IPS DF 6.9 (cell line): ENCODE measurements at regions not wholly inside any gene's neighbourhood (a gene's known extent, or its start where the extent isn't known, plus 50 kb on each side); places are given as distances from the start of the nearest gene placed in this dataset.

Experiments used
- DNase-seq: peaks from one replicate; pipeline ENCODE4 v3.0.0-alpha.2; 2013; ENCODE audit warnings: low read depth, low spot score
- H3K27ac ChIP-seq: one replicate; pipeline ENCODE4 v1.5.1; 2013; ENCODE audit warnings: low read length, control low read depth
- H3K27me3 ChIP-seq: 2 replicates; pipeline ENCODE4 v1.6.1; 2013; ENCODE audit warnings: mild to moderate bottlenecking, low read length; ENCODE audit not compliant: control insufficient read depth, insufficient read depth
- H3K36me3 ChIP-seq: 2 replicates; pipeline ENCODE4 v1.6.1; 2013; ENCODE audit warnings: low read length; ENCODE audit not compliant: control insufficient read depth, insufficient read depth
- H3K4me1 ChIP-seq: 2 replicates; pipeline ENCODE4 v1.6.1; 2013; ENCODE audit warnings: low read length; ENCODE audit not compliant: control insufficient read depth, insufficient read depth
- H3K4me3 ChIP-seq: 2 replicates; pipeline ENCODE4 v1.5.1; 2013; ENCODE audit warnings: mild to moderate bottlenecking, low read length
- H3K9me3 ChIP-seq: 2 replicates; pipeline ENCODE4 v1.6.1; 2013; ENCODE audit warnings: low read length, inconsistent platforms; ENCODE audit not compliant: control insufficient read depth, insufficient read depth
- WGBS: extraction: QIAGEN DNeasy Blood & Tissue Kit; methylation state at CpG from one replicate; pipeline ENCODE4 v1.1.7; 2013; ENCODE audit warnings: mixed read lengths, missing lambda C conversion rate; ENCODE audit not compliant: insufficient read length, insufficient coverage; 5-methylcytosine and 5-hydroxymethylcytosine counted together

DNA sequence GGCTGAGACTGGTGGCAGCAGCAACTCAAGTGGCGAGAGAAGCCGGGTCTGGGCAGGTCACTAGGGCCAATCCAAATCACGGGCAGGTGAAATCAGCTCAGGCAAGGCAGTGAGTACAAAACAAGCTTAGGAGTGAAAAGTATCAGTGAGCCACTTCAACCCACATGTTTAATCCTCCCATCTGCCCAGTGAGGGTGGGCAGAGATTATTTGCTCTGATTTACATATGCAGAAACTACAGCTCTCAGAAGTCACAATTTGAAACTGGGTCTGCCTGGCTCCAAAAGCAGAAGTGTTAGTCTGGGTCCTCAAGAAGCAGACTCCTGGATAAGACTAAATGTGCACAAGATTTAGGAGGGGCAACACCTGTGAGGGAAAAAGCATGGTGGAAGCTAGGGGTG is 173.7 kb upstream of the LRFN2 start:
- H3K27me3 ChIP-seq = no peaks in the 10 kb centered on the region
- DNase-seq = no peak
- no peaks in the 10 kb centered on the region for H3K36me3 ChIP-seq
- no peak overlapping the region for H3K4me3 ChIP-seq
- H3K9me3 ChIP-seq = no peaks in the 10 kb centered on the region
- no peaks in the 10 kb centered on the region for H3K4me1 ChIP-seq
- H3K27ac ChIP-seq = no peak overlapping the region
- WGBS = no CpG with 5 or more reads among the region's 3 CpGs

GRCh38 chr6:40759838-40760237 is 172.7 kb upstream of the LRFN2 start:
- DNase-seq = no peak
- H3K4me3 ChIP-seq = no peak overlapping the region
- no peaks in the 10 kb centered on the region for H3K4me1 ChIP-seq
- no peaks in the 10 kb centered on the region for H3K27me3 ChIP-seq
- no peaks in the 10 kb centered on the region for H3K9me3 ChIP-seq
- no CpG with 5 or more reads among the region's 5 CpGs for WGBS
- H3K36me3 ChIP-seq = no peaks in the 10 kb centered on the region
- H3K27ac ChIP-seq = no peak overlapping the region

DNA sequence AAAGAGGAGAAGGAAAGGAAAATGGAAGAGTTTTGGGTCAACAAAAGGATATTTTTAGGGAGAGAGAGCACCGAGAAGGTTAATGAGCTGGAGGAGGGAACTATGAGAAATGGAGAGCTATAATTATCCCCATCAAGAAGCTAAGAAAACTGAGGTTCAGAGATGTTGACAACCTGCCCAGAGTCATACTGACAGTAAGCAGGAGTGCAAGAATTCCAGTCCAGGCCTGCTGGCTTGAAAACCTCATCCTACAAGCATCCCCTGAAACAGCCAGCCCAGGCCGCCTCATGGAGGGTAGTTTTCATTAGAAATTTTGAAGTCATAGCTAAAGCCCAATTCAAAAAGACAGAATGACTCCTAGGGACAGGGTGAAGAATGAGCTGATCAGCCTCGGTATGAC is 172.1 kb upstream of the LRFN2 start:
- no peaks in the 10 kb centered on the region for H3K27me3 ChIP-seq
- H3K9me3 ChIP-seq = no peaks in the 10 kb centered on the region
- H3K4me1 ChIP-seq = 0 out of 2 replicates have a peak, but pooled peaks cover 2% of the 10 kb centered on the region
- no peak overlapping the region for H3K27ac ChIP-seq
- H3K36me3 ChIP-seq = no peaks in the 10 kb centered on the region
- DNase-seq = no peak
- whole genome bisulfite sequencing = no CpG with 5 or more reads among the region's 3 CpGs
- no peak overlapping the region for H3K4me3 ChIP-seq

- DNase-seq = no peak
- no peaks in the 10 kb centered on the region for H3K36me3 ChIP-seq
- WGBS = no CpG with 5 or more reads among the region's 8 CpGs
- H3K4me1 ChIP-seq = 0 out of 2 replicates have a peak, but pooled peaks cover 2% of the 10 kb centered on the region
- H3K9me3 ChIP-seq = no peaks in the 10 kb centered on the region
- H3K27ac ChIP-seq = no peak overlapping the region
- no peaks in the 10 kb centered on the region for H3K27me3 ChIP-seq
- H3K4me3 ChIP-seq = no peak overlapping the region
Measured at GRCh38 chr6:40755749-40756452, 168.7 kb upstream of the LRFN2 start.

- 0 out of 2 replicates have a peak, but pooled peaks cover 2% of the 10 kb centered on the region for H3K4me1 ChIP-seq
- no CpG with 5 or more reads among the region's 20 CpGs for WGBS
Measured at GRCh38 chr6:40755046-40755681, 168.0 kb upstream of the LRFN2 start.

GRCh38 chr6:40754461-40755045 is 167.4 kb upstream of the LRFN2 start:
- Histone ChIP-seq H3K4me3 (no peak overlapping the region), H3K9me3 (no peaks in the 10 kb centered on the region), H3K36me3 (no peaks in the 10 kb centered on the region), H3K4me1 (0 out of 2 replicates have a peak, but pooled peaks cover 2% of the 10 kb centered on the region), H3K27me3 (no peaks in the 10 kb centered on the region), H3K27ac (no peak overlapping the region)
- no CpG with 5 or more reads among the region's 30 CpGs for WGBS
- no peak for DNase-seq

More at GRCh38 chr6:40755046-40755681, 168.0 kb upstream of the LRFN2 start:
- Histone ChIP-seq H3K27me3 (no peaks in the 10 kb centered on the region), H3K9me3 (no peaks in the 10 kb centered on the region), H3K4me3 (no peak overlapping the region), H3K27ac (no peak overlapping the region), H3K36me3 (no peaks in the 10 kb centered on the region)
- DNase-seq = no peak

GRCh38 chr6:40753675-40754448 is 166.7 kb upstream of the LRFN2 start:
- H3K27ac ChIP-seq = no peak overlapping the region
- no peak for DNase-seq
- no peak overlapping the region for H3K4me3 ChIP-seq
- no CpG with 5 or more reads among the region's 3 CpGs for WGBS
- no peaks in the 10 kb centered on the region for H3K36me3 ChIP-seq
- 0 out of 2 replicates have a peak, but pooled peaks cover 2% of the 10 kb centered on the region for H3K4me1 ChIP-seq
- no peaks in the 10 kb centered on the region for H3K9me3 ChIP-seq
- no peaks in the 10 kb centered on the region for H3K27me3 ChIP-seq

GRCh38 chr6:40753048-40753447 is 165.9 kb upstream of the LRFN2 start:
- Histone ChIP-seq H3K9me3 (no peaks in the 10 kb centered on the region), H3K36me3 (no peaks in the 10 kb centered on the region), H3K4me3 (no peak overlapping the region), H3K27ac (no peak overlapping the region), H3K27me3 (no peaks in the 10 kb centered on the region), H3K4me1 (0 out of 2 replicates have a peak, but pooled peaks cover 2% of the 10 kb centered on the region)
- DNase-seq = no peak
- WGBS = no CpG with 5 or more reads among the region's 3 CpGs

DNA sequence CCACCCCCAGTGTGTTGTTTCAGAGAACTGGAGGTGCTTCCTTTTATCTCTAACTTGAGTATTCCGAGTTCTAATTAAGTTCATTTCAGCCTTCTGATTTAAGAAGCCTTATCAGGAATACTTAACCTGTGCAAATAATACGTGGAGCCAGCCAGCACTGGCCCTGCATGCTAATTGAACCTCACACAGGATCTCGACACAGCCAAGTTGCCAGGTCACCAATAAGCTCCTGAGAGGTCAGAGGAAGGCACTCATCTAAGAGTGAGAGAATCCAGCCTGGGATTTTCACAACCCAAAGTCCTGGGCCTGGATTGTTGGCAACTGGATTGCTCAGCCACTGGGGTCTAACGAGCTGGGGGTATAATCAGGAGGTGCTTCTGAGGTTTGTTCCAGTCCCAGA is 157.7 kb upstream of the LRFN2 start:
- no peak overlapping the region for H3K27ac ChIP-seq
- no peaks in the 10 kb centered on the region for H3K9me3 ChIP-seq
- no peaks in the 10 kb centered on the region for H3K36me3 ChIP-seq
- no peaks in the 10 kb centered on the region for H3K27me3 ChIP-seq
- H3K4me3 ChIP-seq = no peak overlapping the region
- WGBS = no CpG with 5 or more reads among the region's 4 CpGs
- peaks cover 1% of the 10 kb centered on the region; the same call in 1 of the 2 replicates for H3K4me1 ChIP-seq
- no peak for DNase-seq
